ENCODE measurements at regions not wholly inside any gene's neighbourhood (a gene's known extent, or its start where the extent isn't known, plus 50 kb on each side); places are given as distances from the start of the nearest gene placed in this dataset.
"Not testable (repeated sequence)": the region's sequence is repeated elsewhere in the genome, so short reads cannot be mapped to it uniquely, and the experiment has no call there.

DNA sequence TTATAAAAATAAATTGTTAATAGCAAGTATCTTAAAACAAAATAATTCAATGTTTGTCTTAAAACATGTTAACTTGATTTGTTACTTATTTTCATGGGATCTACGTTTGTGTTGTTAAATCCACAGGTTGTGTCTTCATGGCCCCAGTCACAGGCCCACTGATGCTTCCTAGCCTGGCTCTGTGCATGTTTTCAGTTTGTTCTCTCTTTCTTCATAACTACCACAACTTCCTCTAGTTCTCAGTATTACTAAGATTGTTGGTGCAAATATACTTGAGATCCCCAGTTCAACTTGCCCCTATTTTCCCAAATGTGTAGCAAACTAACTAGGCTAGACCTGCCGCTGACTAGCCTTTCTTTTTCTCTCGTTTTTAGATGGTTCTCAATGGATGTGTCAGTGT lies 250.5 kb downstream of the NRIP1 start:
- TF ChIP-seq, protein P1, sequence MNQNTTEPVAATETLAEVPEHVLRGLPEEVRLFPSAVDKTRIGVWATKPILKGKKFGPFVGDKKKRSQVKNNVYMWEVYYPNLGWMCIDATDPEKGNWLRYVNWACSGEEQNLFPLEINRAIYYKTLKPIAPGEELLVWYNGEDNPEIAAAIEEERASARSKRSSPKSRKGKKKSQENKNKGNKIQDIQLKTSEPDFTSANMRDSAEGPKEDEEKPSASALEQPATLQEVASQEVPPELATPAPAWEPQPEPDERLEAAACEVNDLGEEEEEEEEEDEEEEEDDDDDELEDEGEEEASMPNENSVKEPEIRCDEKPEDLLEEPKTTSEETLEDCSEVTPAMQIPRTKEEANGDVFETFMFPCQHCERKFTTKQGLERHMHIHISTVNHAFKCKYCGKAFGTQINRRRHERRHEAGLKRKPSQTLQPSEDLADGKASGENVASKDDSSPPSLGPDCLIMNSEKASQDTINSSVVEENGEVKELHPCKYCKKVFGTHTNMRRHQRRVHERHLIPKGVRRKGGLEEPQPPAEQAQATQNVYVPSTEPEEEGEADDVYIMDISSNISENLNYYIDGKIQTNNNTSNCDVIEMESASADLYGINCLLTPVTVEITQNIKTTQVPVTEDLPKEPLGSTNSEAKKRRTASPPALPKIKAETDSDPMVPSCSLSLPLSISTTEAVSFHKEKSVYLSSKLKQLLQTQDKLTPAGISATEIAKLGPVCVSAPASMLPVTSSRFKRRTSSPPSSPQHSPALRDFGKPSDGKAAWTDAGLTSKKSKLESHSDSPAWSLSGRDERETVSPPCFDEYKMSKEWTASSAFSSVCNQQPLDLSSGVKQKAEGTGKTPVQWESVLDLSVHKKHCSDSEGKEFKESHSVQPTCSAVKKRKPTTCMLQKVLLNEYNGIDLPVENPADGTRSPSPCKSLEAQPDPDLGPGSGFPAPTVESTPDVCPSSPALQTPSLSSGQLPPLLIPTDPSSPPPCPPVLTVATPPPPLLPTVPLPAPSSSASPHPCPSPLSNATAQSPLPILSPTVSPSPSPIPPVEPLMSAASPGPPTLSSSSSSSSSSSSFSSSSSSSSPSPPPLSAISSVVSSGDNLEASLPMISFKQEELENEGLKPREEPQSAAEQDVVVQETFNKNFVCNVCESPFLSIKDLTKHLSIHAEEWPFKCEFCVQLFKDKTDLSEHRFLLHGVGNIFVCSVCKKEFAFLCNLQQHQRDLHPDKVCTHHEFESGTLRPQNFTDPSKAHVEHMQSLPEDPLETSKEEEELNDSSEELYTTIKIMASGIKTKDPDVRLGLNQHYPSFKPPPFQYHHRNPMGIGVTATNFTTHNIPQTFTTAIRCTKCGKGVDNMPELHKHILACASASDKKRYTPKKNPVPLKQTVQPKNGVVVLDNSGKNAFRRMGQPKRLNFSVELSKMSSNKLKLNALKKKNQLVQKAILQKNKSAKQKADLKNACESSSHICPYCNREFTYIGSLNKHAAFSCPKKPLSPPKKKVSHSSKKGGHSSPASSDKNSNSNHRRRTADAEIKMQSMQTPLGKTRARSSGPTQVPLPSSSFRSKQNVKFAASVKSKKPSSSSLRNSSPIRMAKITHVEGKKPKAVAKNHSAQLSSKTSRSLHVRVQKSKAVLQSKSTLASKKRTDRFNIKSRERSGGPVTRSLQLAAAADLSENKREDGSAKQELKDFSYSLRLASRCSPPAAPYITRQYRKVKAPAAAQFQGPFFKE (tag by site-specific recombination; IDR thresholded peaks at IDR 0.05; ENCODE audit: borderline replicate concordance), result no peak
- TF ChIP-seq GLI4 (tag by site-specific recombination; IDR thresholded peaks at IDR 0.05) (no peak), ZNF132 (tag by site-specific recombination; IDR thresholded peaks at IDR 0.05; ENCODE audit: borderline replicate concordance) (no peak), RBAK (tag by site-specific recombination; IDR thresholded peaks at IDR 0.05) (no peak), ZNF843 (tag by site-specific recombination; IDR thresholded peaks at IDR 0.05) (no peak), ZNF610 (tag by site-specific recombination; IDR thresholded peaks at IDR 0.05; ENCODE audit: borderline replicate concordance) (no peak), HOXA7 (CRISPR knock-in tag; IDR thresholded peaks at IDR 0.05; ENCODE audit: borderline replicate concordance) (no peak), ZNF23 (tag by site-specific recombination; IDR thresholded peaks at IDR 0.05; ENCODE audit: borderline replicate concordance) (no peak), SCRT1 (tag by site-specific recombination; IDR thresholded peaks at IDR 0.05; ENCODE audit: borderline replicate concordance) (no peak), ZNF292 (tag by site-specific recombination; IDR thresholded peaks at IDR 0.05; ENCODE audit: borderline replicate concordance, low read depth) (no peak), ZNF626 (tag by site-specific recombination; IDR thresholded peaks at IDR 0.05) (no peak), ZNF37A (tag by site-specific recombination; IDR thresholded peaks at IDR 0.05) (no peak), WT1 (tag by site-specific recombination; IDR thresholded peaks at IDR 0.05) (no peak)
- TF ChIP-seq, protein P2, sequence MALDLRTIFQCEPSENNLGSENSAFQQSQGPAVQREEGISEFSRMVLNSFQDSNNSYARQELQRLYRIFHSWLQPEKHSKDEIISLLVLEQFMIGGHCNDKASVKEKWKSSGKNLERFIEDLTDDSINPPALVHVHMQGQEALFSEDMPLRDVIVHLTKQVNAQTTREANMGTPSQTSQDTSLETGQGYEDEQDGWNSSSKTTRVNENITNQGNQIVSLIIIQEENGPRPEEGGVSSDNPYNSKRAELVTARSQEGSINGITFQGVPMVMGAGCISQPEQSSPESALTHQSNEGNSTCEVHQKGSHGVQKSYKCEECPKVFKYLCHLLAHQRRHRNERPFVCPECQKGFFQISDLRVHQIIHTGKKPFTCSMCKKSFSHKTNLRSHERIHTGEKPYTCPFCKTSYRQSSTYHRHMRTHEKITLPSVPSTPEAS (tag by site-specific recombination; IDR thresholded peaks at IDR 0.05), result no peak
- TF ChIP-seq, protein P3, sequence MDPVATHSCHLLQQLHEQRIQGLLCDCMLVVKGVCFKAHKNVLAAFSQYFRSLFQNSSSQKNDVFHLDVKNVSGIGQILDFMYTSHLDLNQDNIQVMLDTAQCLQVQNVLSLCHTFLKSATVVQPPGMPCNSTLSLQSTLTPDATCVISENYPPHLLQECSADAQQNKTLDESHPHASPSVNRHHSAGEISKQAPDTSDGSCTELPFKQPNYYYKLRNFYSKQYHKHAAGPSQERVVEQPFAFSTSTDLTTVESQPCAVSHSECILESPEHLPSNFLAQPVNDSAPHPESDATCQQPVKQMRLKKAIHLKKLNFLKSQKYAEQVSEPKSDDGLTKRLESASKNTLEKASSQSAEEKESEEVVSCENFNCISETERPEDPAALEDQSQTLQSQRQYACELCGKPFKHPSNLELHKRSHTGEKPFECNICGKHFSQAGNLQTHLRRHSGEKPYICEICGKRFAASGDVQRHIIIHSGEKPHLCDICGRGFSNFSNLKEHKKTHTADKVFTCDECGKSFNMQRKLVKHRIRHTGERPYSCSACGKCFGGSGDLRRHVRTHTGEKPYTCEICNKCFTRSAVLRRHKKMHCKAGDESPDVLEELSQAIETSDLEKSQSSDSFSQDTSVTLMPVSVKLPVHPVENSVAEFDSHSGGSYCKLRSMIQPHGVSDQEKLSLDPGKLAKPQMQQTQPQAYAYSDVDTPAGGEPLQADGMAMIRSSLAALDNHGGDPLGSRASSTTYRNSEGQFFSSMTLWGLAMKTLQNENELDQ (tag by site-specific recombination; IDR thresholded peaks at IDR 0.05; ENCODE audit: low read depth), result no peak
- TF ChIP-seq, protein P4, sequence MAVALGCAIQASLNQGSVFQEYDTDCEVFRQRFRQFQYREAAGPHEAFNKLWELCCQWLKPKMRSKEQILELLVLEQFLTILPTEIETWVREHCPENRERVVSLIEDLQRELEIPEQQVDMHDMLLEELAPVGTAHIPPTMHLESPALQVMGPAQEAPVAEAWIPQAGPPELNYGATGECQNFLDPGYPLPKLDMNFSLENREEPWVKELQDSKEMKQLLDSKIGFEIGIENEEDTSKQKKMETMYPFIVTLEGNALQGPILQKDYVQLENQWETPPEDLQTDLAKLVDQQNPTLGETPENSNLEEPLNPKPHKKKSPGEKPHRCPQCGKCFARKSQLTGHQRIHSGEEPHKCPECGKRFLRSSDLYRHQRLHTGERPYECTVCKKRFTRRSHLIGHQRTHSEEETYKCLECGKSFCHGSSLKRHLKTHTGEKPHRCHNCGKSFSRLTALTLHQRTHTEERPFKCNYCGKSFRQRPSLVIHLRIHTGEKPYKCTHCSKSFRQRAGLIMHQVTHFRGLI (tag by site-specific recombination; IDR thresholded peaks at IDR 0.05), result no peak
- TF ChIP-seq, protein P5, sequence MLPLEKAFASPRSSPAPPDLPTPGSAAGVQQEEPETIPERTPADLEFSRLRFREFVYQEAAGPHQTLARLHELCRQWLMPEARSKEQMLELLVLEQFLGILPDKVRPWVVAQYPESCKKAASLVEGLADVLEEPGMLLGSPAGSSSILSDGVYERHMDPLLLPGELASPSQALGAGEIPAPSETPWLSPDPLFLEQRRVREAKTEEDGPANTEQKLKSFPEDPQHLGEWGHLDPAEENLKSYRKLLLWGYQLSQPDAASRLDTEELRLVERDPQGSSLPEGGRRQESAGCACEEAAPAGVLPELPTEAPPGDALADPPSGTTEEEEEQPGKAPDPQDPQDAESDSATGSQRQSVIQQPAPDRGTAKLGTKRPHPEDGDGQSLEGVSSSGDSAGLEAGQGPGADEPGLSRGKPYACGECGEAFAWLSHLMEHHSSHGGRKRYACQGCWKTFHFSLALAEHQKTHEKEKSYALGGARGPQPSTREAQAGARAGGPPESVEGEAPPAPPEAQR (tag by site-specific recombination; IDR thresholded peaks at IDR 0.05), result no peak
- no peaks in the 10 kb centered on the region for H3K36me3 ChIP-seq (ENCODE audit: control insufficient read depth in 2 of 2, insufficient read depth in 1 of 2, low read length in 2 of 2)
- CTCF ChIA-PET, result no interaction called here
- H3K27ac ChIP-seq (ENCODE audit: extremely low read depth, low read depth, low read length), result no peak overlapping the region
- H3K9me3 ChIP-seq (ENCODE audit: control insufficient read depth, insufficient read depth, low read depth, low read length), result no peaks in the 10 kb centered on the region
- POLR2A ChIA-PET, result no interaction called here
- H3K4me3 ChIP-seq (ENCODE audit: low read depth, low read length), result no peak overlapping the region
- peaks cover 3% of the 10 kb centered on the region; the same call in 1 of the 2 replicates for H3K4me1 ChIP-seq (ENCODE audit: control insufficient read depth, insufficient read depth, low read length)

DNA sequence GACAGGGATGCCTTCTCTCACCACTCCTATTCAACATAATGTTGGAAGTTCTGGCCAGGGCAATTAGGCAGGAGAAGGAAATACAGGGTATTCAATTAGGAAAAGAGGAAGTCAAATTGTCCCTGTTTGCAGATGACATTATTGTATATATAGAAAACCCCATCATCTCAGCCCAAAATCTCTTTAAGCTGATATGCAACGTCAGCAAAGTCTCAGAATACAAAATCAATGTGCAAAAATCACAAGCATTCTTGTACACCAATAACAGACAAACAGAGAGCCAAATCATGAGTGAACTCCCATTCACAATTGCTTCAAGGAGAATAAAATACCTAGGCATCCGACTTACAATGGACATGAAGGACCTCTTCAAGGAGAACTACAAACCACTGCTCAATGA lies 258.1 kb upstream of the SAMSN1 start:
- CTCF ChIA-PET; H3K27ac ChIP-seq (ENCODE audit: extremely low read depth, low read depth, low read length); H3K4me1 ChIP-seq (ENCODE audit: control insufficient read depth, insufficient read depth, low read length); POLR2A ChIA-PET; H3K4me3 ChIP-seq (ENCODE audit: low read depth, low read length); H3K36me3 ChIP-seq (ENCODE audit: control insufficient read depth in 2 of 2, insufficient read depth in 1 of 2, low read length in 2 of 2); H3K9me3 ChIP-seq (ENCODE audit: control insufficient read depth, insufficient read depth, low read depth, low read length): not testable (repeated sequence)
